ENCODE measurements at regions not wholly inside any gene's neighbourhood (a gene's known extent, or its start where the extent isn't known, plus 50 kb on each side); places are given as distances from the start of the nearest gene placed in this dataset.

DNA sequence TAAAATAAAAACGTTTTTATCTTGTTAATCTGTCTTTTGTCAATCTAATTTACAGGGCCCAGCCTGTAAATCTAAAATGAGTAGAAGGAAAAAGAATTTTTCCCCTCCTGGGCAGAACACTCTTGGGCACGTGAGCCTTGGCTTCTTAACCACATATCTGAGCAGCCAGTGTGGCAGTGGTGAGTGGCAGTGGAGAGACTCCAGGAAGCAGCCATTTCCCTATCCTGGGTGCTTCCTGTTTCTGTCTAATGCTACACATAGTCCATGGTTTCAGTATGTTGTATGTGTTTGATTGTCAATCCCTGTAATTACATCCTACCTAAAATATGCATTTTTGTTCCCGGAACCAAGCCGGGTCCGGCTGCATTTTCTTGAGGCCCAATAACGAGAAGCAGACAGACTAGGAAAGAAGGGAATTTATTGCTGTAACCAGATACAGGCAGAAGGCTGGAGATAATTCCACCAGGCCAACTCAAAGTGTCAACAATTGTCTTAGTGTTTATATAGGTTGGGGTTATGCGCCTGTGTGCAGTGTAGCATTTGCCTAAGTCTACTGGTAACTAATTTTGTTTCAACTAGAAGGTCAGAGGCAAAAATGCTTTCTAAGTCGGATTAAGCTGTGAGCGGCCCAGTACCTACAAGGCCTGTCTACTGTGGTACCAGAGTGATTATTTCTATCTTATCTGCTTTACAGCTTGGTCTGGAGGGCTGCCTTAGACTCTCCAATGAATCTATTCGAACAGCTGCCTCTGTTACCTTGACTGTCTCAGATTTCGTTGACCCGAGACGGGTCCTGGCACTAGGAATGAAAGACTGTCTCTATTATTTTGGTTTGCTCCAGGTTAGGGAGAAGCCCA is 82.4 kb upstream of the RESF1 start:
- no peak overlapping the region for H3K4me3 ChIP-seq
- H3K27me3 ChIP-seq (replicated peaks), result no peaks in the 10 kb centered on the region
- H3K4me1 ChIP-seq (replicated peaks), result peaks cover 8% of the 10 kb centered on the region
- no peaks in the 10 kb centered on the region for H3K36me3 ChIP-seq
- H3K27ac ChIP-seq, result no peak overlapping the region
- no peaks in the 10 kb centered on the region for H3K9me3 ChIP-seq (replicated peaks)
- DNase-seq (ENCODE audit: low read depth in 1 of 2, low spot score in 2 of 2), result no peak

DNA sequence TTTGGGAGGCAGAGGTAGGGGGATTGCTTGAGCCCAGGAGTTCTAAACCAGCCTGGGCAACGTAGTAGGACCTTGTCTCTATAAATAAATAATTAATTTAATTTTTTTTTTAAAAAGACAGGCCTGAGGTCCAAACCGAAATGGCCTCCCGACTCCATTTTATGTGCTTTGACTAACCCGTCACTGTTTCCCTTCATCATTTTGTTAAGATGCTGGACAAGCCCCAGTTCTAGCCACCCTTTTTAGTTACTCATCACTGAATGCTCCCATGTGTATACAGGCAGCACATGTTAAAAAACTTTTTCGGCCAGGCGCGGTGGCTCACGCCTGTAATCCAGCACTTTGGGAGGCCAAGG is 83.6 kb upstream of the RESF1 start:
- DNase-seq (ENCODE audit: low read depth in 1 of 2, low spot score in 2 of 2), result no peak
- Histone ChIP-seq H3K4me3 (no peak overlapping the region), H3K27ac (peak overlapping the region; percentile 74), H3K27me3 (replicated peaks) (no peaks in the 10 kb centered on the region), H3K9me3 (replicated peaks) (no peaks in the 10 kb centered on the region), H3K4me1 (replicated peaks) (peaks cover 8% of the 10 kb centered on the region), H3K36me3 (no peaks in the 10 kb centered on the region)

DNA sequence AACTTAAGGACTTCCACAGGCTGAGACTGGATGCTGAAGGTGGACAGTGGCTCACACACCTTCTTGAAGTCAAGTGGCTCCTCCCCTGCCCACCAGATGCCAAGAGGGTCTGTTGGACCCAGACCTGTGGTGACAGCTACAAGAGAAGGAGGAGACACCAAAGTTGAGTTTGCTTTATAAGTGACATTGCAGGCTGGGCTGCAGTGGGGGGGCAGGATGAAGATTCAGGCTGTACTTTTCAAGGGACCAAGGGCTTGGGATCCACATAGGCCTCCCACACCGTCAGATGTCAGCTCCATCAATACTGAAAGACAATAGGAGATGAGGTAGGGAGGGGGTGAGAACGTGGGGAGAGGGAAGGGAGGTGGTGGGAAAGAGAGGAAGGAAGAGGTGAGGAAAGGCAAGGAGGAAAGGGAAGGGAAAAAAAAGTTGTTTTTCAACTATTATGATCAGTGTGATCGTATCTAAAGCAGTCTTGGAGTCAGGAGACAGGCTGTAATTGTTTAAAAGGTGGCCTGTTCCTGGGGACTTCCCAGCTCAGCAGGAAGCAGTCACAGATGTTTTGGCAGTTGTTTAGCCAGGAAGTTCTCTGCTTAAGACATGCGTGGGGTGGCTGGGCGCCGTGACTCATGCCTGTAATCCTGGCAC is 84.1 kb upstream of the RESF1 start:
- Histone ChIP-seq H3K4me1 (replicated peaks) (peaks cover 8% of the 10 kb centered on the region), H3K9me3 (replicated peaks) (no peaks in the 10 kb centered on the region), H3K27me3 (replicated peaks) (no peaks in the 10 kb centered on the region), H3K27ac (peak overlapping the region; percentile 74), H3K36me3 (no peaks in the 10 kb centered on the region), H3K4me3 (no peak overlapping the region)
- peak; percentile 33 to 68 for DNase-seq (ENCODE audit: low read depth in 1 of 2, low spot score in 2 of 2)

DNA sequence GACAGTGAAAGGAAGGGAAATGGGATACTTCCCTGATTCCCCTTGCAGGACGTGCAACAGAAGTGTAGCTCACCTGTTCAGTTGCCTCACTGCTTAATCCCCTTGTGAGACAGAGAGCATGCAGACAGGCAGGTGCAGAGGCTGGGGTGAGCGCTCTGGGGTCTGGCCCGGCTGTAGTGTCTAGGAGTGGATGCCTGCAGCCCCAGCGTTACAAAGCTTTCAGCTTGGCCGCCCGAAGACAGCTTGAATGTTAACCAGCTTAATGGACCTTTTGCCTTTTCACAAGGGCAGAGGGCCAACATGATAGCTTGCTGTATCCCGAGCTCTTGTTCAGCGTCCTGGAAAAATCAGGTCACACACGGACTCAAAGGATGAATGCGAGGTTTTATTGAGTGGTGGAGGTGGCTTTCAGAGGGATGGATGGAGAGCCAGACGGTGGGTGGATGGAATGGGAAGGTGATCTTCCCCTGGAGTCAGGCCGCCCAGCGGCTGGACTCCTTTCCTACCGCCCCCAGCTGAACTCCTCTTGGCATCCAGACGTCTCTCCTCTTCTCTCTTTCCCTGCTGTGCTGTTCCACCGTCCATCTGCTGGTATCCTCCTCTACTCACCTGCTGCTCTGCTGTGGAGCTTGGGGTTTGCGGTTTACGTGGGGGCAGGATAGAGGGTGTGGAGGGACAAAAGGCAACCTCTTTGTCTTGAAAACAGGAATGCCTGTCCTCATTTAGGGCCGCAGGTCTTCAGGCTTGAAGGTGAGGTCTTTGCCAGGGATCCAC is 86.2 kb upstream of the RESF1 start:
- H3K4me3 ChIP-seq, result no peak overlapping the region
- H3K9me3 ChIP-seq (replicated peaks), result no peaks in the 10 kb centered on the region
- H3K27me3 ChIP-seq (replicated peaks), result no peaks in the 10 kb centered on the region
- DNase-seq (ENCODE audit: low read depth in 1 of 2, low spot score in 2 of 2), result no peak
- no peaks in the 10 kb centered on the region for H3K36me3 ChIP-seq
- peaks cover 8% of the 10 kb centered on the region for H3K4me1 ChIP-seq (replicated peaks)
- no peak overlapping the region for H3K27ac ChIP-seq

DNA sequence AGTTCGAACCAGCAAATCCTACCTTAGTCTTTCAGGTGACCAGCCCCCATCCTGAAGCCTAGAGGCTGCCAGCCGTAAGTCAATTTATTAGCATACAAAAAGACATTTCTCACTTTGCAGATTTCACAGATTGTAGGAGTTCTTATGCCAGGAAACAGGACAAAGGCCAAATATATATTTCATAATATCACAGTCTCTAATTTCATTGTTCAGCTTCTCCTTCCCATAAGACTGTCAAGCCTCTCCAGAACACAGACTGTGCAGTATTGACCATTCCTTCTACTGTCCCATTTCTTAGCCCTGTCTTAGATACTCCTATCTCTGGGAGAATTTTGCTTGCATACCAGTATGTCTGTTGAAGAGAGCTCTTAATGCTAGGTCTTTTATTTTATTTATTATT is 89.2 kb upstream of the RESF1 start:
- no peaks in the 10 kb centered on the region for H3K9me3 ChIP-seq (replicated peaks)
- no peaks in the 10 kb centered on the region for H3K36me3 ChIP-seq
- no peak for DNase-seq (ENCODE audit: low read depth in 1 of 2, low spot score in 2 of 2)
- no peaks in the 10 kb centered on the region for H3K27me3 ChIP-seq (replicated peaks)
- H3K4me1 ChIP-seq (replicated peaks), result peaks cover 3% of the 10 kb centered on the region
- no peak overlapping the region for H3K4me3 ChIP-seq
- H3K27ac ChIP-seq, result no peak overlapping the region

DNA sequence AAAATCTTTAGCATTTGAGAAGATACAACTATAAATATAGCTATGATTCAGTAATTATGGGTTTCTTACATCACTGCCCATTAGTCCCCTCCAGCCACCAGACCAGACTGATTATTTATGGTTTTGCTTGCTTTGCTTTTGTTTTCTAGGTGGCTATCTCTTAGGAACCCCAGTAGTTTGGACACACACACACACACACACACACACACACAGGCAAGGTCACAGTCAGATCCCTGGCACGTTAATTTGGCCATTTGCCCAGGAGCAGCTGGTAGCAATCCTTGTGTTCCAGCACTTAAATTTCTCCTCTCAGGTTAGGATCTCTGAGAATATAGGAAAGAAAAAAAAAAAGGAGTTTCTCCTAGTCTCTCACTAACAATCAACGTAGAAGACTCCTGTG is 90.2 kb upstream of the RESF1 start:
- Histone ChIP-seq H3K36me3 (no peaks in the 10 kb centered on the region), H3K9me3 (replicated peaks) (no peaks in the 10 kb centered on the region), H3K27me3 (replicated peaks) (no peaks in the 10 kb centered on the region), H3K4me3 (no peak overlapping the region), H3K27ac (no peak overlapping the region), H3K4me1 (replicated peaks) (no peaks in the 10 kb centered on the region)
- DNase-seq (ENCODE audit: low read depth in 1 of 2, low spot score in 2 of 2), result no peak

DNA sequence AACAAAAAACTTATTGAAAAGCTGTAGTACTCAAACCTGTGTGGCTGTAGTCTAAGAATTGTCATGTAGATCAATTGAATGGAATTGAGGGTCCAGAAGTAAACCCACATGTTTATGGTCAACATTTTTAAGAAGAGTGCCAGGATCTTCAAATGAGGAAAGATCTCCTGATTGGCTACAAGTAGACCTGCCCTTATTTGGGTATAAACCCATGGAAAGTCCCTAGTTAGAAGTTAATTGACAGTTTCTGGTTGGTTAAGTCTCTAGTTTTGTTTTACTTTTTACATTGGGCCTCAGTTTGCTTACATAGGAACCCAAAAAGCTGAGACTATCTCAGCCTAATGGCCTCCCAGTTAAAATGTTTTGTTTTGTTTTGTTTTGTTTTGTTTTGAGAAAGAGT is 91.9 kb upstream of the RESF1 start:
- no peak overlapping the region for H3K4me3 ChIP-seq
- H3K4me1 ChIP-seq (replicated peaks), result no peaks in the 10 kb centered on the region
- no peak for DNase-seq (ENCODE audit: low read depth in 1 of 2, low spot score in 2 of 2)

DNA sequence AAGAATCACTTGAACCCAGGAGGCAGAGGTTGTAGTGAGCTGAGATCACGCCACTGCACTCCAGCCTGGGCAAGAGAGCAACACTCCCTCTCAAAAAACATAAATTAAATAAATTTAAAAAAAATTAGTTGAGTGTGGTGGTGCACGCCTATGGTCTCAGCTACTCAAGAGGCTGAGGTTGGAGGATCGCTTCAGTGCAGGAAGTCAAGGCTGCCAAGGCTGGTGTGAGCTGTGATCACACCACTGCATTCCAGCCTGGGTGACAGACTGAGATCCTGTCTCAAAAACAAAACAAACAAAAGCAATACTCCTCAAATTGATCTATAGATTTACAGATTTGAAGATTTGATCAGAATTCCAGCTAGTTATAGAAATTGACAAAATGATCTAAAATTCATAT is 92.7 kb upstream of the RESF1 start:
- DNase-seq (ENCODE audit: low read depth in 1 of 2, low spot score in 2 of 2), result no peak
- Histone ChIP-seq H3K36me3 (no peaks in the 10 kb centered on the region), H3K4me1 (replicated peaks) (no peaks in the 10 kb centered on the region), H3K27me3 (replicated peaks) (no peaks in the 10 kb centered on the region), H3K9me3 (replicated peaks) (no peaks in the 10 kb centered on the region), H3K4me3 (no peak overlapping the region), H3K27ac (no peak overlapping the region)

More for the DNA sequence above, 91.9 kb upstream of the RESF1 start:
- Histone ChIP-seq H3K27ac (no peak overlapping the region), H3K27me3 (replicated peaks) (no peaks in the 10 kb centered on the region), H3K9me3 (replicated peaks) (no peaks in the 10 kb centered on the region), H3K36me3 (no peaks in the 10 kb centered on the region)

DNA sequence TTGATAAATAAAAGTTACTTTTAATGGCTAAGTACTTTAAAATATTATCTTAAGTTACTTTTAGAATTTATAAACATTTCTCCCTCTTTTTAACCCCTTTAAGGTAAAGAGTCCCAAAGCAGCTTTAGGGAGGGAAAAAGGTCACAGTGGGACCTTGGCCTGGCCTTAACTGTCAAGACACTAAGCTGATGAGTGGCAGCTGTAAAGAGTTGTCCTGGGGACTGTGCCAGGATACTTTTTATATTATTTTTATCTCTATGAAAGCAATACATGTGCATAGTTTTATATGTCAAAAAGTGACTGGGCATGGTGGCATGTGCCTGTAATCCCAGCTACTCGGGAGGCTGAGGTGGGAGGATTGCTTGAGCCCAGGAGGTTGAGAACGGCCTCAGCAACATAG is 94.2 kb upstream of the RESF1 start:
- no peaks in the 10 kb centered on the region for H3K27me3 ChIP-seq (replicated peaks)
- no peaks in the 10 kb centered on the region for H3K36me3 ChIP-seq
- no peak overlapping the region for H3K4me3 ChIP-seq
- H3K9me3 ChIP-seq (replicated peaks), result no peaks in the 10 kb centered on the region
- no peak overlapping the region for H3K27ac ChIP-seq
- H3K4me1 ChIP-seq (replicated peaks), result no peaks in the 10 kb centered on the region
- DNase-seq (ENCODE audit: low read depth in 1 of 2, low spot score in 2 of 2), result no peak

DNA sequence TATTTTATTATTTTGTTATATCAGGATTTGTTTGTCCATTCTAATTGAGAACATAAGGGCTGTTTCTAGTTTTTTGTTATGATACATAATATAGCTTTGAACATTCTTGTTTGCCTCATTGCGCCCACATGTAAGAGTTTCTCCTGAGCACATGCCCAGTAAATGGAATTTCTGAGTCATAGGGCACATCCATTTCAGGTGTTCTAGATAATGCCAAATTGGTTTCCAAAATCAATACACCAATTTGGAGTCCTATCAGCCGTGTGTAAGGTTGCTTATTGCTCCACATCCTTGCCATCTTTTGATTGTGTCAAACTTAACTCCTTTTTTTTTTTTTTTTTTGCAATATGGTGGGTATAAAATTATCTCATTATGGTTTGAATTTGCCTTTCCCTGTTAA is 97.9 kb upstream of the RESF1 start:
- H3K27ac ChIP-seq, result no peak overlapping the region
- no peak overlapping the region for H3K4me3 ChIP-seq
- DNase-seq (ENCODE audit: low read depth in 1 of 2, low spot score in 2 of 2), result no peak

DNA sequence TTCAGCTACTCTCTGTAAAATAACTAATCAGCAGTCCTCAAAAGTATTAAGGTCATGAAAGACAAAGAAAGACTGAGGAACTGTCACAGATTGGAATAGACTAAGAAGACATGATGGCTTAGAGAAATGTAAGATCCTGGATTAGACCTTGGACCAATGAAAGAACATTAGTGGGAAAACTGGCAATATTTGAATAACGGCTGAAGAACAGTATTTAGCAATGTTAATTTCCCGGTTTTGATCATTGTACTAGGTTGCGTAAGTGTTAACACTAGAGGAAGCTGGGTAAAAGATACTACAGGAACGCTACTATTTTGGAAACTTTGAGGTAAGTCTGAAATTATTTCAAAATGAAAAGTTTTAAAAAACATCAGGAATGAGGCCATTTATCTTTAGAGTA is 98.8 kb upstream of the RESF1 start:
- H3K4me1 ChIP-seq (replicated peaks), result no peaks in the 10 kb centered on the region
- H3K36me3 ChIP-seq, result no peaks in the 10 kb centered on the region
- no peaks in the 10 kb centered on the region for H3K9me3 ChIP-seq (replicated peaks)
- H3K4me3 ChIP-seq, result no peak overlapping the region
- no peaks in the 10 kb centered on the region for H3K27me3 ChIP-seq (replicated peaks)
- H3K27ac ChIP-seq, result no peak overlapping the region
- no peak for DNase-seq (ENCODE audit: low read depth in 1 of 2, low spot score in 2 of 2)

More for the DNA sequence above, 97.9 kb upstream of the RESF1 start:
- Histone ChIP-seq H3K27me3 (replicated peaks) (no peaks in the 10 kb centered on the region), H3K4me1 (replicated peaks) (no peaks in the 10 kb centered on the region), H3K36me3 (no peaks in the 10 kb centered on the region), H3K9me3 (replicated peaks) (no peaks in the 10 kb centered on the region)

DNA sequence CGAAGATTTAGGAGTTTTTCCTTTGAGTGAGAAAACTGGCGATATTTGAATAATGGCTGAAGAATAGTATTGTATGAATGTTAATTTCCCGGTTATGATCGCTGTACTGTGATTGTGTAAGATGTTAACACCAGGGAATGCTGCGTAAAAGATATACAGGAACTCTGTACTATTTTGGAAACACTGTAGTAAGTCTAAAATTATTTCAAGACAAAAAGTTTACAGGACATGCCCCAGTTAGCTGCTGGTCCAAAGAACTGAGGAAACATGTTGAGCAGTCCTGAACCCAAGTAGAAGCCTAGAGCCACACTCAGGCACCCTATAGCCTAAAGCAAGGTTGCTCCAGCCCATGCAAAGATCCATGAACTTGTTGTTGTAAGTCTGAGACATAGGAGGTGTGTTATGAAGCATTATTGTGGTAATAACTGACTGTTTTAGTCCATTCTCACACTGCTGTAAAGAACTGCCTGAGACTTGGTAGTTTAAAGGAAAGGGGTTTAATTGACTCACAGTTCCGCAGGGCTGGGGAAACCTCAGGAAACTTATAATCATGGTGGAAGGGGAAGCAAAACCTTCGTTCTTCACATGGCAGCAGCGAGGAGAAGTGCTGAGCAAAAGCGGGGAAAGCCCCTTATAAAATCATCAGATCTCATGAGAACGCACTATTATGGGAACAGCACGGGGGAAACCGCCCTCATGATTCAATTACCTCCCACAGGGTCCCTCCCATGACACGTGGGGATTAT is 99.8 kb upstream of the RESF1 start:
- Histone ChIP-seq H3K4me3 (no peak overlapping the region), H3K27ac (no peak overlapping the region), H3K27me3 (replicated peaks) (no peaks in the 10 kb centered on the region), H3K9me3 (replicated peaks) (no peaks in the 10 kb centered on the region), H3K4me1 (replicated peaks) (no peaks in the 10 kb centered on the region), H3K36me3 (no peaks in the 10 kb centered on the region)
- no peak for DNase-seq (ENCODE audit: low read depth in 1 of 2, low spot score in 2 of 2)

DNA sequence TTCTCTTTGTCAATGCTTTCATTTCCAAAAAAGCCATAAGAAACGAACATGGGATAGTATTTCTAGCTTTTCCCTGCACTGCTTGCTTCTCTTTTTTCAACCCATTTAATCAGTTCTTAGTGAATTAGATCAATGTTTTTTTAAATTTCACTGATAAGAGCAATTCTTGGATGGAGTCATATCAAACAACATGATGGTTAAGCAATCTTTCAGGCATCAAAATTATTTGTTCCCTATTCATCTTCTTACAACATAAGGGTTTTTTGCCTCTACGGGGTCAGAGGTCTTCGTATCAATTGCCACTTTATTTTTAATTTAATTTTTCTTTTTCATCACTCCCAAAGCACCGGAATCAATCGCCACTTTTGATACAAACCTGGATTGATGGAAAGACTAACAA is 103.8 kb upstream of the RESF1 start:
- DNase-seq (ENCODE audit: low read depth in 1 of 2, low spot score in 2 of 2), result no peak
- Histone ChIP-seq H3K4me3 (no peak overlapping the region), H3K27me3 (replicated peaks) (no peaks in the 10 kb centered on the region), H3K27ac (no peak overlapping the region), H3K4me1 (replicated peaks) (no peaks in the 10 kb centered on the region), H3K9me3 (replicated peaks) (no peaks in the 10 kb centered on the region; the same call in 1 of the 2 replicates), H3K36me3 (no peaks in the 10 kb centered on the region)
